ACHN (cell line): ENCODE measurements at regions not wholly inside any gene's neighbourhood (a gene's known extent, or its start where the extent isn't known, plus 50 kb on each side); places are given as distances from the start of the nearest gene placed in this dataset.

ENCODE experiments used
- DNase-seq: peaks from one replicate; pipeline ENCODE4 v3.0.0-alpha.2; 2015
- in situ Hi-C: cut with HindIII; loops from 2 replicates; pipeline ENCODE4 v1.10.0; 2017; ENCODE audit warnings: low sequenced_read_pairs, low pct_ligation_motif_present, low pct_unique_long_range_greater_than_20kb

DNA sequence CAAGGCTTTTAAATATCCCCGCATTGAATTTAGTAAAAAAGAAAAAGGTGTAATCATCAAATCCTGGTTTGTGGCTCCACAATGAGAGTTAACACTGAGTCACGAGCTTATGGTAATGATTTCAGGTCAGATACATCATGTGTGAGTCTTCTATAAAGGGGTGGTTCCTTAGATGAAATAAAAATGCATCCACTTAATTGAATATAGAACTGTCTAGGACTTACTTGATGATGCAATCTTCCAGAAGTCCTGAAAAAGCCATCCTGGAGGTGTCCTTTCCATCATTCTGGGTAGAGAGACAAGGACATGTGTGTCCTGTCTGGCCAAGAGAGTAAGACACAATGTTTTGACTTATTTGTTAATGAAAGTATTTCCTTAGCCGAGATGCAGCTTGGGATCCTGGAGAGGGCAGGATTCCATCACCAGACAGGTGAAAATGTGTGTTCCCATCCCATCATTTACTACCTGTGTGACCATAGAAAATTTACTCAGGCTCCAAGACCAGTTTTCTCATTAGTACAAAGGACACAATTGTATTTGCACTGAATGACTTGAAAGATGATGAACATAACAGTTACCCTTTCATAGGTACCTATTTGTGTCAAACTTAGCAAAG, 1539.8 kb upstream of the PIK3C3 start:
- DNase-seq, result no peak
- in situ Hi-C loops, result no loop called here

GRCh38 chr18:40414155-40414754, 1540.8 kb upstream of the PIK3C3 start:
- in situ Hi-C loops, result no loop called here
- no peak for DNase-seq

GRCh38 chr18:40413160-40413559, 1541.9 kb upstream of the PIK3C3 start:
- in situ Hi-C loops, result no loop called here
- DNase-seq, result no peak

DNA sequence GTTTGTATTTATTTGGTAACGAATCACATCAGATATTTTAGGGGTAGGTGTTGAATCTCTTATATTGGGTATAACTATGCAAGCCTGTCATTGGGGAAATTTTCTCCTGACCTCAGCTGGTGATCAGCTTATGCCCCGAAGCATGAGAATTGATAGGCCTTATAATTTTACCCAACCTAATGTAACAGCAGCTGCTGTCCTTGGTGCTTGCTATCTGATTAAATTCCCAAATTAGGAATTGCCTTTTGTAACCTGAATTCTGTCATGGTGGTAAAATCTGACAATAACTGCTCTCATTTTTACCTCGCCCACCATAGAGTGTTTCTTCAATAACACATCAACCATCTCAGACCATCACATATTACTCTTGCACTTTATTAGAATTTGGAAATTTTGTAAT, 1542.6 kb upstream of the PIK3C3 start:
- DNase-seq, result no peak
- in situ Hi-C loops, result no loop called here

DNA sequence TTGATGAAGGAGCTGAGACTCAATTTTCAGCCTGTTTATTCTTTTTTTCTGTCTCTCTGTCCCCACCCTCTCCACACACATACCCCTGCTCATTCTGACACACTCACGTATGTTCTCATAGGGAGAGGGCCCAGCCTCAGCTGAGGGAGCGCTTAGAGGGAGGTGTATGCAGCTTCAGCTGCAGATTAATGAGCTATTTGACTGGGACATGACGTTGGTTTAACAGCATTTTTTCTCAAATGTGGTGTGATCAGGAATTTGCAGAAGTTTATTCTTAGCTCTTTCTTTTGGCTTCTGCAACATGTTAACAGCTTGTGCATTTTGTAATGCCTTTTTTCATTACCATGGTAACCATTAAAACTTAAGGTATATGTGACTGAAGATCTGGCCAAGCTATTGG, 1547.1 kb upstream of the PIK3C3 start:
- no peak for DNase-seq
- in situ Hi-C loops, result no loop called here

DNA sequence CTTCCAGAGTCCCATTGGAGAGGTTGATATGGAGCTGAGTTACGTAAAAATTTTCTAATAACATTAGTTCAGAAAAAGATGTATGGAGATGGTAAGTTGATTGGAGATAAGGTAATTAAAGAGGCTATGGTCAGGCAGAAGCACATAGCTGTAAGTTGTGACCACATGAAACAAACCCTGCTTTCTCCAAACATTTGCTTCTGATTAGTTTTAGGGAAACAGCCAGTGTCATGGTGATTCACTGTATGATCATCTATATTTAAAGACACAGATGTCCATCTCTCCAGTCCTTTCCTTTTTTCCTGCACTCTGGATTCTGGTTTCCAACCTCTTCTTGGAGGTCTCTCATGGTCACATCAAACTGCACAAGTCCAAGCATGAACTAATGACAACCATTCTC, 1550.8 kb upstream of the PIK3C3 start:
- in situ Hi-C loops, result no loop called here
- DNase-seq, result no peak

DNA sequence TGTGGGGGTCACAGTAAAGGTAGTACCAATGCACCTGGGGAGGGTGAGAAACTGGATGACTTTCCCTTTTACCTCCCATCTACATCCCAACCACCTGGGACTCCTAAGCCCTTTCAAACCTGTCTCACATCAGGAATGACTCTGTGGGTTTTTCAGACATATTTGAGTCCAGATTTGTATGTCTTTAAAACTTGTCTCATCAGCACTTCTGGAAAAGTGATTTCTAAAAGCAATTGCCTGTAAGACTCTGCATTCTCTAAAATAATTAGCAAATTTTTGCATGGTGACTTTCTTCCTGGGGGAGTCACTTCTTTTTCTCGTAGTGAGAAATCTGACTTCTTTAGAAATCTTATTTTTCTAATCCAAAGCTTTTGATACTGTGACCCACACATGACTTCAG, 1553.0 kb upstream of the PIK3C3 start:
- DNase-seq, result no peak
- in situ Hi-C loops, result no loop called here

DNA sequence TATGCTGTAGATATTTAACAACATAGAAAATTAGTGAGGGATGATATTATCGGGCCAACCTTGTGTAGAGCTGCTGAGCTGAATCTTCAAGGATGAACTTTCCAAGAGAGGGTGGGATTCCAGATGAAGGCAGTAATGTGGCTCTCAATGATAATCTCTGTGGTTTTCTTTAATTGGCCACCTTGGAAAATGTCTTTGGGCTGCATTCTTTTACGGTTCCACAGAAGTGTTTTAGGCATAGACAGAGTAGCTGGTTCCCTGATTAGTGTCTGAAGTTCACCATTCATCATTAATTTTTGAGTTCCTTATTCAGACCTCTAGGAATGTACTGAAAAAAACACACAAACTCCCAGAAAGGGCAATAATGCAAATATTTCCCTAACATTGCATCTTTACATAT, 1566.9 kb upstream of the PIK3C3 start:
- in situ Hi-C loops, result no loop called here

DNA sequence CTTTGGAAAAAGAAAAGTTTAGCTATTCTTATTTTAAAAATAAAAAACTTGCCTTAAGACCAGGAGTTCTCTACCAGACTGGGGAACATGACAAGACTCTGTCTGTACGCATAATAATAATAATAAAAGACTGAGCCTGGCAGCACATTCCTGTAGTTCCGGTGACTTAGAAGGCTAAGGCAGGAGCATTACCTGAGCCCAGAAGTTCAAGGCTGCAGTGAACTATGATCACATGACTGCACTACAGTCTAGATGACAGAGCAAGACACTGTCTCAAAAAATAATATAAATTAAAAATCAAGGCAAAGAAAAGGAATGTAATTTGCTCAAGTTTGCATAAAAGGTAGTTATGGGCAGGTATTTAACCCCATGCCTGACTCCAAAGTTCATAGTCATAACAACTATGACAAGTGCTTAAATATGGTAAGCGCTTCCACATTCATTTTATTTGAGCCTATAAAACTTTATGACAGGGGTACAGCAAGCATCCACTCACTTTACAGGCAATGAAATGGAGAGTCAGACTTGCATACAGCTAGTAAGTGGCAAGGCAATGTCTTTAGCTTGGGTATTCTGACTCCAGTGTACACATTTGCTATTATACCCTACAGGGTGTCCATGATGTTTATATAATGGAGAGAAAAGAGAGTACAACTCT, 1567.8 kb upstream of the PIK3C3 start:
- no peak for DNase-seq
- in situ Hi-C loops, result no loop called here

More for the DNA sequence above, 1566.9 kb upstream of the PIK3C3 start:
- no peak for DNase-seq

- in situ Hi-C loops, result no loop called here
Measured at GRCh38 chr18:40382197-40382596, 1572.8 kb upstream of the PIK3C3 start.

GRCh38 chr18:40380686-40381439, 1574.2 kb upstream of the PIK3C3 start:
- in situ Hi-C loops, result no loop called here
- DNase-seq, result no peak

More at GRCh38 chr18:40382197-40382596, 1572.8 kb upstream of the PIK3C3 start:
- DNase-seq, result no peak

DNA sequence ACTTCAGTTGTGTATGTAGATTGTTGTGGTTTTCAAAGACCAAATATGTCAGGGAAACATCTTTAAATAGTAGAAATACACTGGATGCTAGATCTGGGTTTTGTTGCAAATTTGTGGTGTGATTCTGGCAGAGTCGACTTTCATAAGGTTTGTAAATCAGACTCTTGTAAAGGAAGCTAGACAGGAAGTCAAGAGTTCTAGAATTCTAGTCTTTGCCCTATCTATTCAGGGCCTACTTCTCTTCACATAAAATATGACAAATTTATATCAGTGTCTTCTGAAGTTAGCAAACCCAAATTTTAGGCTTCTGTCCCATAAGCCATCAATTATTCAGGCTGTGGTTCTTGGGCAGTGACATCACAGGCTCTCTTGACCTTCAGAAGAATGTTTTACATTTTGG, 1579.2 kb upstream of the PIK3C3 start:
- in situ Hi-C loops, result no loop called here
- DNase-seq, result no peak

DNA sequence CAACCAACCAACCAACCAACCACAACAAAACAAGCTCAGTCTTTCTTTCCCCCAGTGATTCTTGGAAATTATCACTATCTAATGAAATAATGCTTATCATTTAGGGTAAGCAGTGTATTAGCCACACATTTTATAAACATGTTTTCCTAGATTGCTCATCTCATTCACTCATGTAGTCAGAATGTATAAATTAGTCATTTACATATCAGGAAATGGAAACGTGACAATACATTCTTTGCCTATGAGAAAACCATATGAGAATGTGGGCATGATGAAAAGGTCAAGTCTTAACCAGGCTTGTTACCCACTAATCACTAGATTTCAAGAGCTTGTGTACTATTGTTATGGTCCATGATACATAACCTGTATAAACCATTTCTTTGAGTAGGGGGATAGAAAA, 1583.4 kb upstream of the PIK3C3 start:
- in situ Hi-C loops, result no loop called here
- DNase-seq, result no peak

DNA sequence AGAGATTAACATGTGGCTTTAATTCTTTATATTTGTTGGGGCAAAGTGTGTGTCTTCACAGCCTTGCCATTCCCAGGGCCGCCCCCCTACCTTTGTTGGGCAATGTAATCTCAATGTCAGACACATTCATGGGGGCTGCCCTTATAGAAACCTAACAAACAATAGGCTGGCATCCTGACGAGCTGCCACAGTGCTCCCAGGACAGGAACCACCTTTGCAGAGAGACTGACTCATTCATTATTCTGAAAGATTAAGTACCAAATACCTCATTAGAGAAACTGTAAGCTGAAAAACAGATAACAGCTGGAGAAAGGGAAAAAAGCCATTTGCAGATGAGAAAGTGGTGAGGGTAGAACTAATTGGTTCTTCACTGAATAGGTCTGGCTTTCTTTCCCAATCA, 1587.5 kb upstream of the PIK3C3 start:
- no peak for DNase-seq
- in situ Hi-C loops, result no loop called here

DNA sequence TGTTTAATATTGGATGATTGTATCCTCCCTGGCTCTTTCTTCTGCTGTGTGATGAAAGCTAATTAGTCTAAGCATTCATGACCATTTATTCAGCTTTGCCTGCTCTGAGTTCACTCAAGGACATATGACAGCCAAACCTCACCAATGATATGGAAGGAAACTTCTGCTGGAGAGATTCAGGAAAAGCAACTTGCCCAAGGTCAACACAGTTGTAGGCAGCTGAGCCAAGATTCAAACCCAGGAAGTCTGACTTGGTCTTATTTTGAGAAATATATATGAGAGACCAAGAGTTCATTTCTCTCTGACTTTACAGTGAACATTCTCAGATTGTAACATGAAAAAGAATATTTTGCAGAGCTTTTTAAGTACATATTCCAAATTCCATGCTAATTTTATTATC, 1588.5 kb upstream of the PIK3C3 start:
- in situ Hi-C loops, result no loop called here
- DNase-seq, result no peak

GRCh38 chr18:40365526-40365925, 1589.5 kb upstream of the PIK3C3 start:
- in situ Hi-C loops, result no loop called here
- DNase-seq, result no peak

DNA sequence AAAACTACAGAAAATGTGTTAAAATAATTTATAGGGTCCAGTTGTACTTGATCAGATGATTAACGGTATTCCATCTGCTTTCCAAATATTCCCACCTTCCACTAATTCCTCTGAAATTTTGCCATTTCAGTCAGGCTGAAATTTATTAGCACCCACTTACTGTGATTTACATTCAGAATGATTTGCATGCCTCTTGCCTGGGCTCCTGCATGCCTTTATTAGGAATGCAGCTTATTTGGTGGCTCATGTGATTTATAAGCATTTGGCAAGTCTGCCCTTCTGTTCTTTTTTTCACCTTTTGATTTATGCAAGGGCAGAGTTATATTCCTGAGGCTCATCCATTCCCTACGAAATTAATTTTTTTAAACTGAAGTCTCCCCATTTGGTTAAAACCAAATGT, 1594.5 kb upstream of the PIK3C3 start:
- in situ Hi-C loops, result no loop called here
- DNase-seq, result no peak

DNA sequence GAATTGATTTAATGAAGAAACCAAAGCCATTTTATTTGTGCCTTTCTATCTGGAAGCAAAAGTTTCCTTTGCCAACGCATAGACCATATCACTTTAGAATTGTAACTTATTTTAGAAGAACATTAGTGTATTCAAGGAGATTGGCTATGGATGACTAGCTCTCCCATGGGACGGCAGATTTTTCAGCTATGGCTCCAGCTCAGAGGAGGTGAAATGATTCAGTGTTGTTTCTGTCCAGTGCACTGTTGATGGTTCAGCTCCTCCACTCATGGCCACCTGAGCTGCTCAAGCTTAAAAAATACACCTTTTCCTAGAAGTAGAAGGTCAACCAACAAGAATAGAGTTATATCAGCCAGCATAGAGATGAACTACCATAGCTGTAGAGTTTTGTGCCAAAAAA, 1597.5 kb upstream of the PIK3C3 start:
- no peak for DNase-seq
- in situ Hi-C loops, result no loop called here

DNA sequence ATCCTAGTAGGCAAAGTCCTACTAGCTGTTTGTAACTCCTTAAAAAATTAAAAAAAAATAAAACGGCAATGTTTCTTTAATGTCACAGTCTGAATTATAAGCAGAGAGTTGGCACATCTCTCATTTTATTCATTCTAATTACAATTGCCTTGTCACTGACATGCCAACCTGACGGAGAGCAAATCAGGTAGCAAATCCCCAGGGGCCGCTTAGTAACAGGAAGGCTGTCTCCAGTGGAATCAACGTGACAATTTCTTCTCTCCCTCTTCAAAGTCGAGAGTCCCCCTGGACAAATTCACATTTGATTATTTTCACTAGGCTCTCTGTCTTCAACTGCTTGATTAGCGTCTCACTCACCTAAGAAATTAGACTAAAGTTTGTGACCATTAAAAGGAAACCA, 1598.9 kb upstream of the PIK3C3 start:
- in situ Hi-C loops, result no loop called here
- no peak for DNase-seq

DNA sequence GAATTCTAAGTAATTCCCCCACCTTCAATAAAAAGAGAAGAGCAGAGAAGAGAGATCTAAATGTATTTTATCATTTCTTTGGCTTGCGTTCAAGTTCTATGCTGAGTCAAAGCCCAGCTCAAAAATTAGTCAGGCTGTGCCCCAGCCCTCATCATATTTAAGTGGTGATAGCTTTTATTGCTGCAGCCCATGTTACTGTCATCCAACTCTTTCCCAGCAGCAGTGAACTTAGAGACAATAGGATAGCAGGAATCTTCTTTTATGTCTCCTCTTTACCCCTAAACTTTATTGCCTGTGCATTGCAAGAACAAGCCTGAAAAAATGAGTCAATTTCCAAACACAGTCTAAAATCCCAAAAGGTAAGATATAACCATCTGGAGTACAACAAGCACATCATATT, 1599.3 kb upstream of the PIK3C3 start:
- no peak for DNase-seq
- in situ Hi-C loops, result no loop called here
